ENCODE measurements at regions not wholly inside any gene's neighbourhood (a gene's known extent, or its start where the extent isn't known, plus 50 kb on each side); places are given as distances from the start of the nearest gene placed in this dataset.

GRCh38 chr10:117801691-117802090, 245.1 kb downstream of the RAB11FIP2 start:
- CTCF ChIA-PET (ENCODE audit: unreplicated experiment): no interaction called here
- POLR2A ChIA-PET: no interaction called here
- Histone ChIP-seq H3K4me1 (ENCODE audit: insufficient read depth, low read length, poor library complexity, severe bottlenecking) (no peaks in the 10 kb centered on the region), H3K9me3 (ENCODE audit: low read length) (no peaks in the 10 kb centered on the region), H3K9me2 (ENCODE audit: insufficient read depth, low read length) (no peaks in the 10 kb centered on the region), H3K36me3 (ENCODE audit: insufficient read depth, low read length) (no peaks in the 10 kb centered on the region), H4K20me1 (ENCODE audit: insufficient read depth, low read length) (no peaks in the 10 kb centered on the region), H3K4me3 (ENCODE audit: low read depth, low read length, poor library complexity, severe bottlenecking) (no peak overlapping the region), H3K4me2 (ENCODE audit: low read length) (no peak overlapping the region), H2AFZ (ENCODE audit: low read length) (no peak overlapping the region), H3K27ac (ENCODE audit: low read depth, low read length, poor library complexity, severe bottlenecking) (no peak overlapping the region), H3K79me2 (ENCODE audit: insufficient read depth, low read depth, low read length) (no peaks in the 10 kb centered on the region)
- no TSS peak for BruUV-seq (replicated peaks)
- TF ChIP-seq, protein P1, sequence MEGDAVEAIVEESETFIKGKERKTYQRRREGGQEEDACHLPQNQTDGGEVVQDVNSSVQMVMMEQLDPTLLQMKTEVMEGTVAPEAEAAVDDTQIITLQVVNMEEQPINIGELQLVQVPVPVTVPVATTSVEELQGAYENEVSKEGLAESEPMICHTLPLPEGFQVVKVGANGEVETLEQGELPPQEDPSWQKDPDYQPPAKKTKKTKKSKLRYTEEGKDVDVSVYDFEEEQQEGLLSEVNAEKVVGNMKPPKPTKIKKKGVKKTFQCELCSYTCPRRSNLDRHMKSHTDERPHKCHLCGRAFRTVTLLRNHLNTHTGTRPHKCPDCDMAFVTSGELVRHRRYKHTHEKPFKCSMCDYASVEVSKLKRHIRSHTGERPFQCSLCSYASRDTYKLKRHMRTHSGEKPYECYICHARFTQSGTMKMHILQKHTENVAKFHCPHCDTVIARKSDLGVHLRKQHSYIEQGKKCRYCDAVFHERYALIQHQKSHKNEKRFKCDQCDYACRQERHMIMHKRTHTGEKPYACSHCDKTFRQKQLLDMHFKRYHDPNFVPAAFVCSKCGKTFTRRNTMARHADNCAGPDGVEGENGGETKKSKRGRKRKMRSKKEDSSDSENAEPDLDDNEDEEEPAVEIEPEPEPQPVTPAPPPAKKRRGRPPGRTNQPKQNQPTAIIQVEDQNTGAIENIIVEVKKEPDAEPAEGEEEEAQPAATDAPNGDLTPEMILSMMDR (conservative IDR thresholded peaks at IDR 0.05; ENCODE audit: low read length): no peak
- no peak for TF ChIP-seq EZH2phosphoT487 (IDR thresholded peaks at IDR 0.05; ENCODE audit: borderline replicate concordance, low read depth, low read length)
- intact Hi-C loops (cut with micrococcal nuclease; ENCODE audit: unreplicated experiment): no loop called here
- no peak for DNase-seq (ENCODE audit: low spot score)

GRCh38 chr10:117804470-117805011, 242.2 kb downstream of the RAB11FIP2 start:
- no TSS peak for BruUV-seq (replicated peaks)
- ChIA-PET CTCF (ENCODE audit: unreplicated experiment) (no interaction called here), POLR2A (no interaction called here)
- Histone ChIP-seq H3K36me3 (ENCODE audit: insufficient read depth, low read length) (no peaks in the 10 kb centered on the region), H3K27ac (ENCODE audit: low read depth, low read length, poor library complexity, severe bottlenecking) (no peak overlapping the region), H3K4me2 (ENCODE audit: low read length) (no peak overlapping the region), H4K20me1 (ENCODE audit: insufficient read depth, low read length) (no peaks in the 10 kb centered on the region), H2AFZ (ENCODE audit: low read length) (no peak overlapping the region), H3K4me1 (ENCODE audit: insufficient read depth, low read length, poor library complexity, severe bottlenecking) (no peaks in the 10 kb centered on the region), H3K4me3 (ENCODE audit: low read depth, low read length, poor library complexity, severe bottlenecking) (no peak overlapping the region), H3K9me3 (ENCODE audit: low read length) (no peaks in the 10 kb centered on the region), H3K9me2 (ENCODE audit: insufficient read depth, low read length) (no peaks in the 10 kb centered on the region), H3K79me2 (ENCODE audit: insufficient read depth, low read depth, low read length) (no peaks in the 10 kb centered on the region)
- no peak for TF ChIP-seq EZH2phosphoT487 (IDR thresholded peaks at IDR 0.05; ENCODE audit: borderline replicate concordance, low read depth, low read length)
- TF ChIP-seq, protein P1 (conservative IDR thresholded peaks at IDR 0.05; ENCODE audit: low read length): no peak
- no peak for DNase-seq (ENCODE audit: low spot score)
- intact Hi-C loops (cut with micrococcal nuclease; ENCODE audit: unreplicated experiment): no loop called here

GRCh38 chr10:117805139-117805538, 241.6 kb downstream of the RAB11FIP2 start:
- TF ChIP-seq, protein P1 (conservative IDR thresholded peaks at IDR 0.05; ENCODE audit: low read length): no peak
- no peak for TF ChIP-seq EZH2phosphoT487 (IDR thresholded peaks at IDR 0.05; ENCODE audit: borderline replicate concordance, low read depth, low read length)
- no peak overlapping the region for H3K27ac ChIP-seq (ENCODE audit: low read depth, low read length, poor library complexity, severe bottlenecking)

More at GRCh38 chr10:117805139-117805538, 241.6 kb downstream of the RAB11FIP2 start:
- Histone ChIP-seq H2AFZ (ENCODE audit: low read length) (no peak overlapping the region), H3K9me3 (ENCODE audit: low read length) (no peaks in the 10 kb centered on the region), H4K20me1 (ENCODE audit: insufficient read depth, low read length) (no peaks in the 10 kb centered on the region), H3K9me2 (ENCODE audit: insufficient read depth, low read length) (no peaks in the 10 kb centered on the region), H3K4me3 (ENCODE audit: low read depth, low read length, poor library complexity, severe bottlenecking) (no peak overlapping the region), H3K36me3 (ENCODE audit: insufficient read depth, low read length) (no peaks in the 10 kb centered on the region), H3K4me1 (ENCODE audit: insufficient read depth, low read length, poor library complexity, severe bottlenecking) (no peaks in the 10 kb centered on the region), H3K79me2 (ENCODE audit: insufficient read depth, low read depth, low read length) (no peaks in the 10 kb centered on the region), H3K4me2 (ENCODE audit: low read length) (no peak overlapping the region)
- intact Hi-C loops (cut with micrococcal nuclease; ENCODE audit: unreplicated experiment): no loop called here
- POLR2A ChIA-PET: no interaction called here
- DNase-seq (ENCODE audit: low spot score): no peak
- no TSS peak for BruUV-seq (replicated peaks)
- CTCF ChIA-PET (ENCODE audit: unreplicated experiment): no interaction called here
